Liver (tissue), 8 donors: ENCODE measurements at regions not wholly inside any gene's neighbourhood (a gene's known extent, or its start where the extent isn't known, plus 50 kb on each side); places are given as distances from the start of the nearest gene placed in this dataset.
A peak's percentile ranks its signal among the peaks of the same experiment; 100 is the strongest.

Experiments
- DNase-seq: peaks from one replicate; pipeline ENCODE4 v3.0.0-alpha.2; 2017; ENCODE audit warnings: low spot score
- H3K27ac ChIP-seq, 2 donors: one replicate each; pipeline ENCODE4 v1.7.0; 2013; ENCODE audit warnings: inconsistent platforms in 2 of 2, low read length in 2 of 2, control low read depth in 1 of 2, low read depth in 1 of 2, mild to moderate bottlenecking in 1 of 2
- H3K27me3 ChIP-seq, 4 donors: one replicate each; pipeline versions ENCODE4 v1.6.1 to v1.7.0; 2013; ENCODE audit warnings: low read length in 3 of 4, inconsistent platforms in 1 of 4, mild to moderate bottlenecking in 1 of 4, moderate library complexity in 1 of 4; ENCODE audit not compliant: control insufficient read depth in 4 of 4, insufficient read depth in 4 of 4
- H3K36me3 ChIP-seq, 4 donors: one replicate each; pipeline versions ENCODE4 v1.6.1 to v1.7.0; 2013; ENCODE audit warnings: low read length in 3 of 4, mild to moderate bottlenecking in 3 of 4, low read depth in 1 of 4, moderate library complexity in 1 of 4; ENCODE audit not compliant: control insufficient read depth in 4 of 4, insufficient read depth in 3 of 4
- H3K4me1 ChIP-seq, 4 donors: one replicate each; pipeline versions ENCODE4 v1.6.1 to v1.7.0; 2013; ENCODE audit warnings: low read length in 3 of 4, mild to moderate bottlenecking in 3 of 4, moderate library complexity in 1 of 4; ENCODE audit not compliant: control insufficient read depth in 4 of 4, insufficient read depth in 4 of 4
- H3K4me3 ChIP-seq, 3 donors: one replicate each; pipeline versions ENCODE4 v1.6.1 to v1.7.0; 2013; ENCODE audit warnings: low read length in 3 of 3, control low read depth in 1 of 3, low read depth in 1 of 3, mild to moderate bottlenecking in 1 of 3
- H3K9ac ChIP-seq, 2 donors: one replicate each; pipeline ENCODE4 v1.7.0; 2013; ENCODE audit warnings: low read length in 2 of 2, mild to moderate bottlenecking in 2 of 2, moderate library complexity in 2 of 2, control low read depth in 1 of 2, low read depth in 1 of 2
- H3K9me3 ChIP-seq, 4 donors: one replicate each; pipeline versions ENCODE4 v1.6.1 to v1.7.0; 2013; ENCODE audit warnings: low read length in 3 of 4; ENCODE audit not compliant: control insufficient read depth in 4 of 4
- ATF3 ChIP-seq: IDR thresholded peaks from 2 replicates; pipeline ENCODE4 v1.6.1; 2016; ENCODE audit warnings: antibody characterized with exemption
- CTCF ChIP-seq: fragments of 150-350 bp; IDR thresholded peaks from 2 replicates; pipeline ENCODE4 v1.5.1; 2017; ENCODE audit warnings: improper control_type of control experiment, low read depth, low read length; ENCODE audit not compliant: missing input control
- EGR1 ChIP-seq, 2 donors: IDR thresholded peaks; 2 replicates each; pipeline ENCODE4 v1.6.1; 2016 to 2018; ENCODE audit warnings: antibody characterized with exemption in 2 of 2, low read depth in 2 of 2
- FOXA1 ChIP-seq: IDR thresholded peaks from 2 replicates; pipeline ENCODE4 v1.6.1; 2016; ENCODE audit warnings: antibody characterized with exemption
- FOXA2 ChIP-seq: IDR thresholded peaks from 2 replicates; pipeline ENCODE4 v1.6.1; 2016; ENCODE audit warnings: antibody characterized with exemption
- GABPA ChIP-seq, 2 donors: IDR thresholded peaks in 1 of 2; conservative IDR thresholded peaks in 1 of 2; 2 replicates each; pipeline ENCODE4 v1.6.1; 2016; ENCODE audit warnings: antibody characterized with exemption in 2 of 2, mild to moderate bottlenecking in 1 of 2, moderate library complexity in 1 of 2
- HNF4A ChIP-seq, 2 donors: conservative IDR thresholded peaks; 2 replicates each; pipeline ENCODE4 v1.6.1; 2016; ENCODE audit warnings: antibody characterized with exemption in 2 of 2, mild to moderate bottlenecking in 2 of 2
- HNF4G ChIP-seq: IDR thresholded peaks from 2 replicates; pipeline ENCODE4 v1.6.1; 2016; ENCODE audit warnings: antibody characterized with exemption
- MAX ChIP-seq: IDR thresholded peaks from 2 replicates; pipeline ENCODE4 v1.6.1; 2016; ENCODE audit warnings: antibody characterized with exemption
- NR2F2 ChIP-seq: IDR thresholded peaks from 2 replicates; pipeline ENCODE4 v1.6.1; 2016; ENCODE audit warnings: antibody characterized with exemption
- RAD21 ChIP-seq, 2 donors: IDR thresholded peaks; 2 replicates each; pipeline ENCODE4 v1.6.1; 2016; ENCODE audit warnings: antibody characterized with exemption in 2 of 2, mild to moderate bottlenecking in 2 of 2
- REST ChIP-seq: IDR thresholded peaks from 2 replicates; pipeline ENCODE4 v1.6.1; 2016; ENCODE audit warnings: antibody characterized with exemption, mild to moderate bottlenecking
- RXRA ChIP-seq, 2 donors: IDR thresholded peaks; 2 replicates each; pipeline ENCODE4 v1.6.1; 2017 to 2018; ENCODE audit warnings: antibody characterized with exemption in 2 of 2, mild to moderate bottlenecking in 1 of 2
- SP1 ChIP-seq: IDR thresholded peaks from 2 replicates; pipeline ENCODE4 v1.6.1; 2018; ENCODE audit warnings: antibody characterized with exemption, mild to moderate bottlenecking
- TAF1 ChIP-seq: conservative IDR thresholded peaks from 2 replicates; pipeline ENCODE4 v1.6.1; 2016; ENCODE audit warnings: antibody characterized with exemption, mild to moderate bottlenecking
- ZBTB33 ChIP-seq: IDR thresholded peaks from 2 replicates; pipeline ENCODE4 v1.6.1; 2016; ENCODE audit warnings: antibody characterized with exemption
- WGBS: extraction: QIAGEN DNeasy Blood & Tissue Kit; methylation state at CpG from one replicate; pipeline ENCODE4 v1.1.7; 2013; 5-methylcytosine and 5-hydroxymethylcytosine counted together
- donor health status: healthy.
- donor health status: healthy.
- donor health status: healthy.
- donor health status: healthy.
- donor health status: healthy.

GRCh38 chr12:78580296-78580695 lies 284.3 kb upstream of the SYT1 start:
- H3K4me1 ChIP-seq = no peaks in the 10 kb centered on the region
- no peak for TF ChIP-seq MAX
- no peak for TF ChIP-seq CTCF
- TF ChIP-seq NR2F2 = no peak
- no peak for TF ChIP-seq SP1
- TF ChIP-seq FOXA2 = no peak
- TF ChIP-seq ATF3 = no peak
- TF ChIP-seq ZBTB33 = no peak
- TF ChIP-seq RAD21 (IDR thresholded peaks at IDR 0.05) = no peak
- no peak for TF ChIP-seq RXRA (IDR thresholded peaks at IDR 0.05)
- no peak for TF ChIP-seq HNF4G
- TF ChIP-seq HNF4A (conservative IDR thresholded peaks at IDR 0.05) = no peak
- no peak for TF ChIP-seq FOXA1
- TF ChIP-seq GABPA (IDR thresholded peaks at IDR 0.05 in 1 of 2, conservative IDR thresholded peaks at IDR 0.05 in 1 of 2) = no peak
- no peak for TF ChIP-seq REST
- no peak for TF ChIP-seq EGR1 (IDR thresholded peaks at IDR 0.05; ENCODE audit: low read depth in 2 of 2)
- no peak for TF ChIP-seq TAF1
- peaks cover 0 to 6% (median 0%) of the 10 kb centered on the region in 4 donors for H3K27me3 ChIP-seq
- H3K9me3 ChIP-seq = no peaks in the 10 kb centered on the region
- H3K9ac ChIP-seq = no peak overlapping the region
- DNase-seq = no peak
- WGBS = 40% methylated on average over 1 of the region's 1 CpG
- no peak overlapping the region for H3K27ac ChIP-seq
- no peaks in the 10 kb centered on the region for H3K36me3 ChIP-seq
- no peak overlapping the region for H3K4me3 ChIP-seq

- Histone ChIP-seq H3K9ac (no peak overlapping the region), H3K36me3 (no peaks in the 10 kb centered on the region), H3K4me1 (no peaks in the 10 kb centered on the region), H3K9me3 (peaks cover 0 to 3% (median 2%) of the 10 kb centered on the region in 4 donors), H3K4me3 (no peak overlapping the region), H3K27ac (no peak overlapping the region), H3K27me3 (peaks cover 0 to 6% (median 0%) of the 10 kb centered on the region in 4 donors)
- DNase-seq = no peak
- TF ChIP-seq CTCF = peak; percentile 53
- peak; percentile 80 to 85 for TF ChIP-seq RAD21 (IDR thresholded peaks at IDR 0.05)
- no peak for TF ChIP-seq MAX
- 36% methylated on average over 1 of the region's 1 CpG for WGBS
These were observed 279.9 kb upstream of the SYT1 start for GRCh38 chr12:78584695-78585094.
